Endothelial cell of umbilical vein (primary cell): ENCODE measurements at regions not wholly inside any gene's neighbourhood (a gene's known extent, or its start where the extent isn't known, plus 50 kb on each side); places are given as distances from the start of the nearest gene placed in this dataset.

Experiments
- BruUV-seq: library from RNA; stranded (reverse); fragments of 400-500 nt; replicated peaks from 2 replicates; lab custom pipeline; 2021; lab: Mats Ljungman, UMichigan
- CTCF ChIA-PET: fragments of 300-600, 350-600 bp; sonication (Branson Sonifier 250); formaldehyde crosslinking; loops from one replicate; lab custom pipeline; 2021; ENCODE audit warnings: antibody characterized with exemption, inconsistent platforms; lab: Charles Lee
- POLR2A ChIA-PET: fragments of 300-600, 350-600 bp; sonication (Branson Sonifier 250); formaldehyde crosslinking; loops from one replicate; lab custom pipeline; 2021; ENCODE audit warnings: antibody characterized with exemption, inconsistent platforms; lab: Charles Lee
- DNase-seq: peaks from one replicate; pipeline ENCODE4 v3.0.0-alpha.2; 2011; ENCODE audit warnings: low read depth, low spot score
- FAIRE-seq: peaks from 2 replicates; lab custom pipeline; 2011; peaks lifted over from hg19 to GRCh38; lab: Jason Lieb, UNC
- H2AFZ ChIP-seq: 2 replicates; pipeline ENCODE4 v1.6.0; 2012; ENCODE audit warnings: low read depth, low read length, control low read depth, inconsistent platforms
- H3K27ac ChIP-seq: 2 replicates; pipeline ENCODE4 v1.5.1; 2011; ENCODE audit warnings: low read depth, mild to moderate bottlenecking, control low read depth, low read length, moderate library complexity; ENCODE audit not compliant: insufficient read depth
- H3K27me3 ChIP-seq, 2 experiments: 2 replicates each; pipeline versions ENCODE4 v1.6.0 to v1.6.1; 2011; ENCODE audit warnings: low read length in 2 of 2, mixed read lengths in 1 of 2; ENCODE audit not compliant: control insufficient read depth in 2 of 2, insufficient read depth in 2 of 2
- H3K36me3 ChIP-seq, 2 experiments: 2 replicates in 1 of 2; 3 replicates in 1 of 2; pipeline ENCODE4 v1.5.1; 2011; ENCODE audit warnings: low read length in 2 of 2, mild to moderate bottlenecking in 1 of 2, moderate library complexity in 1 of 2; ENCODE audit not compliant: control insufficient read depth in 2 of 2, insufficient read depth in 2 of 2; ENCODE audit errors: extremely low read depth in 1 of 2
- H3K4me1 ChIP-seq: 3 replicates; pipeline ENCODE4 v1.5.1; 2011; ENCODE audit warnings: mild to moderate bottlenecking, low read length; ENCODE audit not compliant: control insufficient read depth, insufficient read depth; ENCODE audit errors: extremely low read depth
- H3K4me2 ChIP-seq: 2 replicates; pipeline ENCODE4 v1.6.1; 2011; ENCODE audit warnings: low read length, control low read depth, mixed read lengths; ENCODE audit not compliant: insufficient read depth
- H3K4me3 ChIP-seq, 3 experiments: fragments of 200-600 bp in 1 of 3; sonication (generic), shearing (Covaris generic) in 1 of 3; replicated peaks in 1 of 3; 2 replicates each; pipeline ENCODE4 v1.5.1; 2011 to 2016; ENCODE audit warnings: control low read depth in 3 of 3, low read length in 3 of 3, mild to moderate bottlenecking in 2 of 3, inconsistent platforms in 1 of 3, low read depth in 1 of 3, moderate library complexity in 1 of 3; ENCODE audit not compliant: insufficient read depth in 1 of 3
- H3K79me2 ChIP-seq: 2 replicates; pipeline ENCODE4 v1.6.0; 2012; ENCODE audit warnings: low read length, inconsistent platforms; ENCODE audit not compliant: control insufficient read depth, insufficient read depth
- H3K9ac ChIP-seq: replicated peaks from 2 replicates; pipeline ENCODE3; 2011; ENCODE audit warnings: low read length, control low read depth; ENCODE audit not compliant: insufficient read depth; ENCODE audit errors: extremely low read depth
- H3K9me1 ChIP-seq: replicated peaks from 3 replicates; pipeline ENCODE4 v1.6.0; 2011; ENCODE audit warnings: mild to moderate bottlenecking, low read length; ENCODE audit not compliant: control insufficient read depth, insufficient read depth; ENCODE audit errors: extremely low read depth
- H3K9me3 ChIP-seq: replicated peaks from 2 replicates; pipeline ENCODE4 v1.5.1; 2012; ENCODE audit warnings: low read length, inconsistent platforms; ENCODE audit not compliant: control insufficient read depth, insufficient read depth
- H4K20me1 ChIP-seq: replicated peaks from 2 replicates; pipeline ENCODE3; 2011; ENCODE audit warnings: mild to moderate bottlenecking, low read length; ENCODE audit not compliant: control insufficient read depth, insufficient read depth; ENCODE audit errors: extremely low read depth
- EZH2 ChIP-seq: IDR thresholded peaks from 2 replicates; pipeline ENCODE4 v1.6.1; 2012; ENCODE audit warnings: borderline replicate concordance, low read depth, mild to moderate bottlenecking, moderate library complexity, low read length, inconsistent platforms; ENCODE audit not compliant: severe bottlenecking
- FOS ChIP-seq: IDR thresholded peaks from 2 replicates; pipeline ENCODE4 v1.6.1; 2011; ENCODE audit warnings: mild to moderate bottlenecking, low read length, moderate library complexity, borderline replicate concordance; ENCODE audit not compliant: insufficient read depth
- GATA2 ChIP-seq: IDR thresholded peaks from 2 replicates; pipeline ENCODE4 v1.7.0; 2011; ENCODE audit warnings: low read depth, mild to moderate bottlenecking, moderate library complexity, mixed read lengths, low read length; ENCODE audit not compliant: insufficient read length, insufficient read depth
- JUN ChIP-seq: IDR thresholded peaks from 2 replicates; pipeline ENCODE4 v1.6.1; 2011; ENCODE audit warnings: borderline replicate concordance, low read depth; ENCODE audit not compliant: insufficient read length, insufficient read depth
- MAX ChIP-seq: IDR thresholded peaks from 2 replicates; pipeline ENCODE4 v1.6.1; 2011; ENCODE audit not compliant: insufficient read depth, insufficient read length
- MYC ChIP-seq: IDR thresholded peaks from one replicate; pipeline ENCODE4 v1.6.1; 2011; ENCODE audit warnings: mild to moderate bottlenecking, low read depth, low read length
- POLR2A ChIP-seq: IDR thresholded peaks from 2 replicates; pipeline ENCODE4 v1.6.1; 2012; ENCODE audit warnings: low read depth, mild to moderate bottlenecking, control low read depth, low read length
- POLR2AphosphoS5 ChIP-seq: IDR thresholded peaks from 2 replicates; pipeline ENCODE4 v1.6.1; 2012; ENCODE audit warnings: low read depth, mild to moderate bottlenecking, control low read depth, low read length, moderate library complexity; ENCODE audit not compliant: insufficient read depth
- dilution Hi-C: fragments of 300-500 bp; cut with MboI; formaldehyde crosslinking; loops from one replicate; pipeline ENCODE4 v1.15.0; 2019; ENCODE audit warnings: low sequenced_read_pairs; ENCODE audit not compliant: extremely low pct_ligation_motif_present
- intact Hi-C: fragments of 100-400 bp; cut with micrococcal nuclease; formaldehyde crosslinking; loops from one replicate; pipeline ENCODE4 v1.10.0; 2022
- TF ChIP-seq, protein P1 (sequence below), 2 donors: IDR thresholded peaks; 1 replicate in 1 of 2; 2 replicates in 1 of 2; pipeline ENCODE4 v1.5.1; 2011; ENCODE audit warnings: low read length in 2 of 2, mild to moderate bottlenecking in 2 of 2, moderate library complexity in 2 of 2, control low read depth in 1 of 2, inconsistent platforms in 1 of 2, low read depth in 1 of 2; ENCODE audit not compliant: insufficient read depth in 1 of 2; ENCODE audit errors: extremely low read depth in 1 of 2

DNA sequence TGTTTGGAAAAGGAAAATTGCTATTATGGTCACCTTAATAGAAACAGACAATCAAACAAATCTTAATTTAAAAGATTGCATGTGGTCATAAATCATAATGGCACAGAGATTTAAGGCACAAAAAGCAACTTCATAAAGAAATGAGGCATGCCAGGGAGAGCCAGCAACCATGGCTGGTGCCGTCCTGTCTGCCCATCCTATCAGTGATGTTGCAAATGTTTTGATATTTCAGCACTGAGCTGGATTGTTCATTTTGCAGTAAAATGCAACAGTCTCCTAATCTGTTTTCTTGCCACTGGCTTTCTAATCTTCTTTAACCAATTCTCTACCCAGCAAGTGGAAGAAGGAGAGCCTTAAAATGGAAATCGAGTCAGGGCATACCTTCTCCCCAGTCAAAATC is 249.8 kb downstream of the SAMD5 start:
- CTCF ChIA-PET, result no interaction called here
- TF ChIP-seq, protein P1, sequence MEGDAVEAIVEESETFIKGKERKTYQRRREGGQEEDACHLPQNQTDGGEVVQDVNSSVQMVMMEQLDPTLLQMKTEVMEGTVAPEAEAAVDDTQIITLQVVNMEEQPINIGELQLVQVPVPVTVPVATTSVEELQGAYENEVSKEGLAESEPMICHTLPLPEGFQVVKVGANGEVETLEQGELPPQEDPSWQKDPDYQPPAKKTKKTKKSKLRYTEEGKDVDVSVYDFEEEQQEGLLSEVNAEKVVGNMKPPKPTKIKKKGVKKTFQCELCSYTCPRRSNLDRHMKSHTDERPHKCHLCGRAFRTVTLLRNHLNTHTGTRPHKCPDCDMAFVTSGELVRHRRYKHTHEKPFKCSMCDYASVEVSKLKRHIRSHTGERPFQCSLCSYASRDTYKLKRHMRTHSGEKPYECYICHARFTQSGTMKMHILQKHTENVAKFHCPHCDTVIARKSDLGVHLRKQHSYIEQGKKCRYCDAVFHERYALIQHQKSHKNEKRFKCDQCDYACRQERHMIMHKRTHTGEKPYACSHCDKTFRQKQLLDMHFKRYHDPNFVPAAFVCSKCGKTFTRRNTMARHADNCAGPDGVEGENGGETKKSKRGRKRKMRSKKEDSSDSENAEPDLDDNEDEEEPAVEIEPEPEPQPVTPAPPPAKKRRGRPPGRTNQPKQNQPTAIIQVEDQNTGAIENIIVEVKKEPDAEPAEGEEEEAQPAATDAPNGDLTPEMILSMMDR (IDR thresholded peaks at IDR 0.05; ENCODE audit: extremely low read depth in 1 of 2, insufficient read depth in 1 of 2, low read depth in 1 of 2, low read length in 2 of 2), result no peak
- TF ChIP-seq FOS (no peak), POLR2A (no peak), MAX (no peak), MYC (no peak), JUN (no peak), GATA2 (no peak), EZH2 (no peak), POLR2AphosphoS5 (no peak)
- no TSS peak for BruUV-seq

More for the DNA sequence above, 249.8 kb downstream of the SAMD5 start:
- Histone ChIP-seq H3K36me3 (no peaks in the 10 kb centered on the region), H3K27me3 (no peaks in the 10 kb centered on the region), H3K9me3 (no peaks in the 10 kb centered on the region), H3K4me1 (no peaks in the 10 kb centered on the region), H2AFZ (no peak overlapping the region), H3K79me2 (no peaks in the 10 kb centered on the region), H3K27ac (no peak overlapping the region), H4K20me1 (no peaks in the 10 kb centered on the region), H3K9me1 (no peaks in the 10 kb centered on the region), H3K4me2 (no peak overlapping the region), H3K4me3 (no peak overlapping the region), H3K9ac (no peak overlapping the region)
- dilution Hi-C loops (no loop called here), intact Hi-C loops (no loop called here)
- no peak for FAIRE-seq
- DNase-seq, result no peak
- POLR2A ChIA-PET, result no interaction called here
